ENCODE measurements at regions not wholly inside any gene's neighbourhood (a gene's known extent, or its start where the extent isn't known, plus 50 kb on each side); places are given as distances from the start of the nearest gene placed in this dataset.

DNA sequence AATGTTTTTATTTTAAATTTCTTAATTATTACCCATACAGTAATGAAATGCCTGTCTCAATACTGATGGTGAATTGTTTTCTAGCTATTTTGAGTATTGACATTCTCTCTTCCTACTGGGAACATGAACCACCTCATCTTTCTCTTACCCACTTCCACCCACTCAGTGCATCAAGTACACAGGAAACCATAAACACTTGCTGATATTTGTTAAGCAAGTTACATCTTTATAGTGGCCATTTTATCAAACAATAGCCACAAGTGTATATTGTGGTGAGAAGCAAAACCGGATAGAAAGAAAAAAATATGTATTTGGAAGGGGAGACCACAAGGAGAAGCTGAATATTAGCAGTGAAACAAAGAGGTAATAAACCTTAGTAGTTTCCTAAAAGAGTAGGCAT, 368.1 kb upstream of the HNRNPA3 start:
- H3K36me3 Mint-ChIP-seq: no peaks in the 10 kb centered on the region
- POLR2A ChIA-PET: no interaction called here

GRCh38 chr2:176845718-176846117, 366.9 kb upstream of the HNRNPA3 start:
- POLR2A ChIA-PET: no interaction called here
- peaks cover 6% of the 10 kb centered on the region for H3K27me3 Mint-ChIP-seq (ENCODE audit: low read depth)
- CTCF ChIA-PET: interaction anchor here (1.2 kb wide), 1 partner anchor 15 kb away, joined by 3 read pairs; no protein-coding TSS in a partner anchor
- H3K36me3 Mint-ChIP-seq: no peaks in the 10 kb centered on the region
- no peak overlapping the region for H3K4me3 Mint-ChIP-seq
- peaks cover 27% of the 10 kb centered on the region for H3K4me1 Mint-ChIP-seq
- ATAC-seq (no peak), DNase-seq (ENCODE audit: low spot score) (no peak)
- no peak overlapping the region for H3K27ac Mint-ChIP-seq
- H3K9me3 Mint-ChIP-seq: peaks cover 7% of the 10 kb centered on the region; the same call in 1 of the 2 replicates
- TF ChIP-seq ZNF232 (CRISPR knock-in tag; IDR thresholded peaks at IDR 0.05) (no peak), ZNF121 (CRISPR knock-in tag; IDR thresholded peaks at IDR 0.05) (no peak), ZNF423 (CRISPR knock-in tag; IDR thresholded peaks at IDR 0.05) (no peak), OVOL2 (CRISPR knock-in tag; IDR thresholded peaks at IDR 0.05; ENCODE audit: borderline replicate concordance) (no peak), NR3C1 (CRISPR knock-in tag; conservative IDR thresholded peaks at IDR 0.05; ENCODE audit: low read depth) (no peak), ZBTB21 (CRISPR knock-in tag; IDR thresholded peaks at IDR 0.05; ENCODE audit: borderline replicate concordance) (no peak), ZNF416 (CRISPR knock-in tag; IDR thresholded peaks at IDR 0.05) (no peak), NFYB (CRISPR knock-in tag; conservative IDR thresholded peaks at IDR 0.05; ENCODE audit: low read depth) (no peak), SOX15 (CRISPR knock-in tag; IDR thresholded peaks at IDR 0.05) (no peak), E2F5 (CRISPR knock-in tag; IDR thresholded peaks at IDR 0.05) (no peak), NR2C2 (CRISPR knock-in tag; IDR thresholded peaks at IDR 0.05) (no peak), TEAD1 (CRISPR knock-in tag; IDR thresholded peaks at IDR 0.05) (no peak), JUN (CRISPR knock-in tag; IDR thresholded peaks at IDR 0.05) (no peak)
- TF ChIP-seq, protein P1, sequence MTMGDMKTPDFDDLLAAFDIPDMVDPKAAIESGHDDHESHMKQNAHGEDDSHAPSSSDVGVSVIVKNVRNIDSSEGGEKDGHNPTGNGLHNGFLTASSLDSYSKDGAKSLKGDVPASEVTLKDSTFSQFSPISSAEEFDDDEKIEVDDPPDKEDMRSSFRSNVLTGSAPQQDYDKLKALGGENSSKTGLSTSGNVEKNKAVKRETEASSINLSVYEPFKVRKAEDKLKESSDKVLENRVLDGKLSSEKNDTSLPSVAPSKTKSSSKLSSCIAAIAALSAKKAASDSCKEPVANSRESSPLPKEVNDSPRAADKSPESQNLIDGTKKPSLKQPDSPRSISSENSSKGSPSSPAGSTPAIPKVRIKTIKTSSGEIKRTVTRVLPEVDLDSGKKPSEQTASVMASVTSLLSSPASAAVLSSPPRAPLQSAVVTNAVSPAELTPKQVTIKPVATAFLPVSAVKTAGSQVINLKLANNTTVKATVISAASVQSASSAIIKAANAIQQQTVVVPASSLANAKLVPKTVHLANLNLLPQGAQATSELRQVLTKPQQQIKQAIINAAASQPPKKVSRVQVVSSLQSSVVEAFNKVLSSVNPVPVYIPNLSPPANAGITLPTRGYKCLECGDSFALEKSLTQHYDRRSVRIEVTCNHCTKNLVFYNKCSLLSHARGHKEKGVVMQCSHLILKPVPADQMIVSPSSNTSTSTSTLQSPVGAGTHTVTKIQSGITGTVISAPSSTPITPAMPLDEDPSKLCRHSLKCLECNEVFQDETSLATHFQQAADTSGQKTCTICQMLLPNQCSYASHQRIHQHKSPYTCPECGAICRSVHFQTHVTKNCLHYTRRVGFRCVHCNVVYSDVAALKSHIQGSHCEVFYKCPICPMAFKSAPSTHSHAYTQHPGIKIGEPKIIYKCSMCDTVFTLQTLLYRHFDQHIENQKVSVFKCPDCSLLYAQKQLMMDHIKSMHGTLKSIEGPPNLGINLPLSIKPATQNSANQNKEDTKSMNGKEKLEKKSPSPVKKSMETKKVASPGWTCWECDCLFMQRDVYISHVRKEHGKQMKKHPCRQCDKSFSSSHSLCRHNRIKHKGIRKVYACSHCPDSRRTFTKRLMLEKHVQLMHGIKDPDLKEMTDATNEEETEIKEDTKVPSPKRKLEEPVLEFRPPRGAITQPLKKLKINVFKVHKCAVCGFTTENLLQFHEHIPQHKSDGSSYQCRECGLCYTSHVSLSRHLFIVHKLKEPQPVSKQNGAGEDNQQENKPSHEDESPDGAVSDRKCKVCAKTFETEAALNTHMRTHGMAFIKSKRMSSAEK (CRISPR knock-in tag; IDR thresholded peaks at IDR 0.05; ENCODE audit: borderline replicate concordance): no peak
- TF ChIP-seq, protein P2, sequence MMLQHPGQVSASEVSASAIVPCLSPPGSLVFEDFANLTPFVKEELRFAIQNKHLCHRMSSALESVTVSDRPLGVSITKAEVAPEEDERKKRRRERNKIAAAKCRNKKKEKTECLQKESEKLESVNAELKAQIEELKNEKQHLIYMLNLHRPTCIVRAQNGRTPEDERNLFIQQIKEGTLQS (CRISPR knock-in tag; conservative IDR thresholded peaks at IDR 0.05): no peak
- TF ChIP-seq, protein P3, sequence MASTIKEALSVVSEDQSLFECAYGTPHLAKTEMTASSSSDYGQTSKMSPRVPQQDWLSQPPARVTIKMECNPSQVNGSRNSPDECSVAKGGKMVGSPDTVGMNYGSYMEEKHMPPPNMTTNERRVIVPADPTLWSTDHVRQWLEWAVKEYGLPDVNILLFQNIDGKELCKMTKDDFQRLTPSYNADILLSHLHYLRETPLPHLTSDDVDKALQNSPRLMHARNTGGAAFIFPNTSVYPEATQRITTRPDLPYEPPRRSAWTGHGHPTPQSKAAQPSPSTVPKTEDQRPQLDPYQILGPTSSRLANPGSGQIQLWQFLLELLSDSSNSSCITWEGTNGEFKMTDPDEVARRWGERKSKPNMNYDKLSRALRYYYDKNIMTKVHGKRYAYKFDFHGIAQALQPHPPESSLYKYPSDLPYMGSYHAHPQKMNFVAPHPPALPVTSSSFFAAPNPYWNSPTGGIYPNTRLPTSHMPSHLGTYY (CRISPR knock-in tag; IDR thresholded peaks at IDR 0.05): no peak

More for the DNA sequence above, 368.1 kb upstream of the HNRNPA3 start:
- H3K4me3 Mint-ChIP-seq: no peak overlapping the region
- peaks cover 7% of the 10 kb centered on the region; the same call in 1 of the 2 replicates for H3K9me3 Mint-ChIP-seq
- H3K4me1 Mint-ChIP-seq: peaks cover 23% of the 10 kb centered on the region
- DNase-seq (ENCODE audit: low spot score) (no peak), ATAC-seq (no peak)
- CTCF ChIA-PET: interaction anchor here (0.8 kb wide), 1 partner anchor 305 kb away, joined by 4 read pairs; no protein-coding TSS in a partner anchor
- no peak for TF ChIP-seq FOXP1 (CRISPR knock-in tag; IDR thresholded peaks at IDR 0.05; ENCODE audit: borderline replicate concordance)
- TF ChIP-seq, protein P4, sequence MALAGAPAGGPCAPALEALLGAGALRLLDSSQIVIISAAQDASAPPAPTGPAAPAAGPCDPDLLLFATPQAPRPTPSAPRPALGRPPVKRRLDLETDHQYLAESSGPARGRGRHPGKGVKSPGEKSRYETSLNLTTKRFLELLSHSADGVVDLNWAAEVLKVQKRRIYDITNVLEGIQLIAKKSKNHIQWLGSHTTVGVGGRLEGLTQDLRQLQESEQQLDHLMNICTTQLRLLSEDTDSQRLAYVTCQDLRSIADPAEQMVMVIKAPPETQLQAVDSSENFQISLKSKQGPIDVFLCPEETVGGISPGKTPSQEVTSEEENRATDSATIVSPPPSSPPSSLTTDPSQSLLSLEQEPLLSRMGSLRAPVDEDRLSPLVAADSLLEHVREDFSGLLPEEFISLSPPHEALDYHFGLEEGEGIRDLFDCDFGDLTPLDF (CRISPR knock-in tag; IDR thresholded peaks at IDR 0.05): no peak
- TF ChIP-seq CREB1 (CRISPR knock-in tag; IDR thresholded peaks at IDR 0.05): no peak
- TF ChIP-seq, protein P5, sequence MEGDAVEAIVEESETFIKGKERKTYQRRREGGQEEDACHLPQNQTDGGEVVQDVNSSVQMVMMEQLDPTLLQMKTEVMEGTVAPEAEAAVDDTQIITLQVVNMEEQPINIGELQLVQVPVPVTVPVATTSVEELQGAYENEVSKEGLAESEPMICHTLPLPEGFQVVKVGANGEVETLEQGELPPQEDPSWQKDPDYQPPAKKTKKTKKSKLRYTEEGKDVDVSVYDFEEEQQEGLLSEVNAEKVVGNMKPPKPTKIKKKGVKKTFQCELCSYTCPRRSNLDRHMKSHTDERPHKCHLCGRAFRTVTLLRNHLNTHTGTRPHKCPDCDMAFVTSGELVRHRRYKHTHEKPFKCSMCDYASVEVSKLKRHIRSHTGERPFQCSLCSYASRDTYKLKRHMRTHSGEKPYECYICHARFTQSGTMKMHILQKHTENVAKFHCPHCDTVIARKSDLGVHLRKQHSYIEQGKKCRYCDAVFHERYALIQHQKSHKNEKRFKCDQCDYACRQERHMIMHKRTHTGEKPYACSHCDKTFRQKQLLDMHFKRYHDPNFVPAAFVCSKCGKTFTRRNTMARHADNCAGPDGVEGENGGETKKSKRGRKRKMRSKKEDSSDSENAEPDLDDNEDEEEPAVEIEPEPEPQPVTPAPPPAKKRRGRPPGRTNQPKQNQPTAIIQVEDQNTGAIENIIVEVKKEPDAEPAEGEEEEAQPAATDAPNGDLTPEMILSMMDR (IDR thresholded peaks at IDR 0.05): no peak
- TF ChIP-seq TEAD4 (CRISPR knock-in tag; IDR thresholded peaks at IDR 0.05): no peak
- no peak for TF ChIP-seq ZNF425 (CRISPR knock-in tag; conservative IDR thresholded peaks at IDR 0.05)
- H3K27me3 Mint-ChIP-seq (ENCODE audit: low read depth): peaks cover 2% of the 10 kb centered on the region; the same call in 1 of the 2 replicates
- no peak overlapping the region for H3K27ac Mint-ChIP-seq

All from WTC11 (cell line).